ENCODE measurements at regions not wholly inside any gene's neighbourhood (a gene's known extent, or its start where the extent isn't known, plus 50 kb on each side); places are given as distances from the start of the nearest gene placed in this dataset.

- TF ChIP-seq CTCF (conservative IDR thresholded peaks at IDR 0.05; ENCODE audit: low read length) (no peak), EZH2phosphoT487 (IDR thresholded peaks at IDR 0.05; ENCODE audit: borderline replicate concordance, low read depth, low read length) (no peak)
These were observed 467.8 kb downstream of the PCDH7 start for GRCh38 chr4:31187979-31188378.
